Keratinocyte (primary cell): ENCODE measurements at regions not wholly inside any gene's neighbourhood (a gene's known extent, or its start where the extent isn't known, plus 50 kb on each side); places are given as distances from the start of the nearest gene placed in this dataset.

Source experiments
- DNase-seq: peaks from one replicate; pipeline ENCODE4 v3.0.0-alpha.2; 2011; ENCODE audit warnings: low read depth, missing footprints, low spot score
- FAIRE-seq: peaks from 2 replicates; lab custom pipeline; 2011; peaks lifted over from hg19 to GRCh38; lab: Jason Lieb, UNC
- H2AFZ ChIP-seq: 2 replicates; pipeline ENCODE4 v1.6.0; 2012; ENCODE audit warnings: low read length, control low read depth, inconsistent platforms; ENCODE audit not compliant: control insufficient read depth
- H3K27ac ChIP-seq: 2 replicates; pipeline ENCODE4 v1.5.1; 2011; ENCODE audit warnings: low read length; ENCODE audit not compliant: control insufficient read depth, insufficient read depth
- H3K27me3 ChIP-seq: 3 replicates; pipeline ENCODE4 v1.6.0; 2011; ENCODE audit warnings: low read length; ENCODE audit not compliant: control insufficient read depth, insufficient read depth; ENCODE audit errors: extremely low read depth
- H3K36me3 ChIP-seq, 2 experiments: 2 replicates in 1 of 2; 3 replicates in 1 of 2; pipeline ENCODE4 v1.5.1; 2011; ENCODE audit warnings: low read length in 2 of 2, mild to moderate bottlenecking in 1 of 2; ENCODE audit not compliant: control insufficient read depth in 2 of 2, insufficient read depth in 2 of 2; ENCODE audit errors: extremely low read depth in 1 of 2
- H3K4me1 ChIP-seq: 3 replicates; pipeline ENCODE4 v1.5.1; 2011; ENCODE audit warnings: low read length; ENCODE audit not compliant: control insufficient read depth, insufficient read depth; ENCODE audit errors: extremely low read depth
- H3K4me2 ChIP-seq: 3 replicates; pipeline ENCODE4 v1.6.0; 2011; ENCODE audit warnings: low read depth, low read length; ENCODE audit not compliant: control insufficient read depth, insufficient read depth; ENCODE audit errors: extremely low read depth
- H3K4me3 ChIP-seq, 3 experiments: fragments of 200-600 bp in 1 of 3; sonication (generic) in 1 of 3; 2 replicates in 2 of 3; 3 replicates in 1 of 3; pipeline ENCODE4 v1.5.1; 2011 to 2016; ENCODE audit warnings: low read length in 3 of 3, mild to moderate bottlenecking in 3 of 3, control low read depth in 2 of 3, inconsistent platforms in 1 of 3, low read depth in 1 of 3, mixed read lengths in 1 of 3, mixed run types in 1 of 3, moderate library complexity in 1 of 3; ENCODE audit not compliant: control insufficient read depth in 2 of 3, insufficient read depth in 2 of 3; ENCODE audit errors: extremely low read depth in 1 of 3
- H3K79me2 ChIP-seq: 2 replicates; pipeline ENCODE4 v1.6.0; 2012; ENCODE audit warnings: low read length; ENCODE audit not compliant: control insufficient read depth, insufficient read depth
- H3K9ac ChIP-seq: 3 replicates; pipeline ENCODE4 v1.6.0; 2011; ENCODE audit warnings: low read length; ENCODE audit not compliant: control insufficient read depth, insufficient read depth; ENCODE audit errors: extremely low read depth
- H3K9me1 ChIP-seq: 3 replicates; pipeline ENCODE4 v1.6.0; 2011; ENCODE audit warnings: low read length; ENCODE audit not compliant: control insufficient read depth, insufficient read depth; ENCODE audit errors: extremely low read depth
- H3K9me3 ChIP-seq: 2 replicates; pipeline ENCODE4 v1.5.1; 2012; ENCODE audit warnings: low read depth, low read length; ENCODE audit not compliant: control insufficient read depth
- H4K20me1 ChIP-seq: 3 replicates; pipeline ENCODE4 v1.6.0; 2011; ENCODE audit warnings: low read length; ENCODE audit not compliant: control insufficient read depth, insufficient read depth; ENCODE audit errors: extremely low read depth
- CTCF ChIP-seq, 3 experiments: IDR thresholded peaks in 1 of 3; conservative IDR thresholded peaks in 1 of 3; optimal IDR thresholded peaks in 1 of 3; 2 replicates in 2 of 3; 3 replicates in 1 of 3; pipeline versions ENCODE3 to v1.5.1; 2011; ENCODE audit warnings: low read length in 3 of 3, mild to moderate bottlenecking in 3 of 3, moderate library complexity in 2 of 3, control low read depth in 1 of 3, inconsistent platforms in 1 of 3; ENCODE audit not compliant: insufficient read depth in 2 of 3; ENCODE audit errors: extremely low read depth in 1 of 3
- EZH2 ChIP-seq: IDR thresholded peaks from one replicate; pipeline ENCODE4 v1.6.1; 2012; ENCODE audit warnings: inconsistent platforms, mild to moderate bottlenecking, low read length, moderate library complexity
- dilution Hi-C: fragments of 300-500 bp; cut with MboI; formaldehyde crosslinking; loops from one replicate; pipeline ENCODE4 v1.7.0; 2020; ENCODE audit warnings: low sequenced_read_pairs; ENCODE audit not compliant: extremely low pct_ligation_motif_present

DNA sequence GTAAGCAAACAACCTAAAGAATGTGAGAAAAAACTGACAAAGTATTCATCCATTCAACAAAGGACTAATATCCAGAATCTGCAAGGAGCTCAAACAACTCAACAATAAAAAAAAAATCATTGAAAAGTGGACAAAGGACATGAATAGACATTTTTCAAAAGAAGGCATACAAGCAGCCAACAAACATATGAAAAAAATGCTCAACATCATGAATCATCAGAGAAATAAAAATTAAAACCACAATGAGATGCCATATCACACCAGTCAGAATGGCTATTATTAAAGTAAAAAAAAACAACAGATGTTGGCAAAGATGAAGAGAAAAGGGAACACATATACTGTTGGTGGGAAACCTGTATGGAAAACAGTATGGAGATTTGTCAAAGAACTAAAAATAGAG is 120.7 kb upstream of the ADGRL3 start:
- dilution Hi-C loops = no loop called here
- FAIRE-seq (no peak), DNase-seq (no peak)
- Histone ChIP-seq H3K27me3 (no peaks in the 10 kb centered on the region), H3K36me3 (no peaks in the 10 kb centered on the region), H3K27ac (no peak overlapping the region), H3K4me1 (no peaks in the 10 kb centered on the region), H3K9me1 (no peaks in the 10 kb centered on the region), H3K9me3 (no peaks in the 10 kb centered on the region), H3K79me2 (no peaks in the 10 kb centered on the region), H3K4me2 (no peak overlapping the region), H4K20me1 (no peaks in the 10 kb centered on the region), H3K9ac (no peak overlapping the region), H2AFZ (no peak overlapping the region), H3K4me3 (no peak overlapping the region)
- TF ChIP-seq EZH2 = no peak
- TF ChIP-seq CTCF (optimal IDR thresholded peaks at IDR 0.05 in 1 of 3, IDR thresholded peaks at IDR 0.05 in 1 of 3, conservative IDR thresholded peaks at IDR 0.05 in 1 of 3; ENCODE audit: extremely low read depth in 1 of 3, insufficient read depth in 2 of 3, low read length in 3 of 3) = no peak

DNA sequence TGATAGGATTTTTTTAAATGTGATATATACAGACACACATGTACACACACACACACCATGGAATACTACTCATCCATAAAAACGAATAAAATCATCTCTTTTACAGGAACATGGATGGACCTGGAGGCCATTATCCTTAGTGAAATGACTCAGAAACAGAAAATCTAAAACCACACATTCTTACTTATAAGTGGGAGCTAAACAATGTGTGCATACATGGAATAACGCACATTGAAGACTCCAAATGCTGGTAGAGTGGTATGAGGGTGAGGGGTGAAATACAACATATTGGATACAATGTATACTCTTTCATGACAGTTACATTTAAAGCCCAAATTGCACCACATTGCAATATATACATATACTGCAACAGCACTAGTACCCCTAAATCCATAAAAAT is 120.2 kb upstream of the ADGRL3 start:
- no peaks in the 10 kb centered on the region for H3K79me2 ChIP-seq
- dilution Hi-C loops = no loop called here
- H3K4me1 ChIP-seq = no peaks in the 10 kb centered on the region
- FAIRE-seq (no peak), DNase-seq (no peak)
- H3K36me3 ChIP-seq = no peaks in the 10 kb centered on the region
- H2AFZ ChIP-seq = no peak overlapping the region
- H3K27ac ChIP-seq = no peak overlapping the region
- H4K20me1 ChIP-seq = no peaks in the 10 kb centered on the region
- no peaks in the 10 kb centered on the region for H3K9me1 ChIP-seq
- H3K4me3 ChIP-seq = no peak overlapping the region
- H3K4me2 ChIP-seq = no peak overlapping the region
- H3K9ac ChIP-seq = no peak overlapping the region
- TF ChIP-seq EZH2 (no peak), CTCF (optimal IDR thresholded peaks at IDR 0.05 in 1 of 3, IDR thresholded peaks at IDR 0.05 in 1 of 3, conservative IDR thresholded peaks at IDR 0.05 in 1 of 3; ENCODE audit: extremely low read depth in 1 of 3, insufficient read depth in 2 of 3, low read length in 3 of 3) (no peak)
- H3K9me3 ChIP-seq = no peaks in the 10 kb centered on the region
- H3K27me3 ChIP-seq = no peaks in the 10 kb centered on the region
